Panc1 (cell line): ENCODE measurements at regions not wholly inside any gene's neighbourhood (a gene's known extent, or its start where the extent isn't known, plus 50 kb on each side); places are given as distances from the start of the nearest gene placed in this dataset.

Experiments used
- ATAC-seq: fragments of 200-7000 bp; cut with Tn5 transposase; 2 replicates; pipeline ENCODE4 v1.9.1; 2020; ENCODE audit warnings: mild to moderate bottlenecking, moderate library complexity
- BruUV-seq: library from RNA; stranded (reverse); fragments of 400-500 nt; replicated peaks from 2 replicates; lab custom pipeline; 2021; lab: Mats Ljungman, UMichigan
- CTCF ChIA-PET: fragments of 300-600 bp; sonication (Branson Sonifier 250); formaldehyde crosslinking; loops from one replicate; lab custom pipeline; 2022; ENCODE audit warnings: antibody characterized with exemption; lab: Charles Lee
- POLR2A ChIA-PET: fragments of 300-600 bp; sonication (Branson Sonifier 250); formaldehyde crosslinking; loops from one replicate; lab custom pipeline; 2022; ENCODE audit warnings: antibody characterized with exemption; lab: Charles Lee
- DNase-seq: peaks from one replicate; pipeline ENCODE4 v3.0.0-alpha.2; 2010; ENCODE audit warnings: low read depth, low spot score
- H3K27ac ChIP-seq: 2 replicates; pipeline ENCODE4 v1.5.1; 2011; ENCODE audit warnings: mild to moderate bottlenecking, low read length, inconsistent platforms
- H3K27me3 ChIP-seq: fragments of 200-500 bp; sonication (Bioruptor generic); 2 replicates; pipeline ENCODE4 v1.6.0; 2014; ENCODE audit warnings: low read length, inconsistent platforms; ENCODE audit not compliant: control insufficient read depth, insufficient read depth
- H3K36me3 ChIP-seq: fragments of 200-500 bp; sonication (Bioruptor generic); 2 replicates; pipeline ENCODE4 v1.5.1; 2014; ENCODE audit warnings: inconsistent platforms, mild to moderate bottlenecking, low read length, moderate library complexity; ENCODE audit not compliant: control insufficient read depth, insufficient read depth
- H3K4me1 ChIP-seq: 2 replicates; pipeline ENCODE4 v1.5.1; 2011; ENCODE audit warnings: inconsistent platforms, mild to moderate bottlenecking, low read length, moderate library complexity; ENCODE audit not compliant: control insufficient read depth, insufficient read depth
- H3K4me3 ChIP-seq, 2 experiments: 2 replicates each; pipeline ENCODE4 v1.5.1; 2011 to 2012; ENCODE audit warnings: low read depth in 2 of 2, low read length in 2 of 2, mild to moderate bottlenecking in 2 of 2, inconsistent platforms in 1 of 2, moderate library complexity in 1 of 2
- H3K9me3 ChIP-seq: fragments of 200-500 bp; sonication (Bioruptor generic); 2 replicates; pipeline ENCODE4 v1.5.1; 2014; ENCODE audit warnings: low read depth, mild to moderate bottlenecking, inconsistent platforms, low read length, moderate library complexity; ENCODE audit not compliant: control insufficient read depth, insufficient read depth
- CTCF ChIP-seq: fragments of 450-650 bp; IDR thresholded peaks from 2 replicates; pipeline ENCODE4 v1.5.1; 2017; ENCODE audit warnings: mild to moderate bottlenecking
- POLR2AphosphoS5 ChIP-seq: IDR thresholded peaks from 2 replicates; pipeline ENCODE4 v1.6.1; 2012; ENCODE audit warnings: mild to moderate bottlenecking, low read depth, low read length, moderate library complexity
- REST ChIP-seq, 2 experiments: IDR thresholded peaks; 2 replicates each; pipeline ENCODE4 v1.6.1; 2011 to 2012; ENCODE audit warnings: low read depth in 2 of 2, control low read depth in 1 of 2, low read length in 1 of 2, mild to moderate bottlenecking in 1 of 2, moderate library complexity in 1 of 2; ENCODE audit not compliant: insufficient read depth in 1 of 2
- SIN3A ChIP-seq: IDR thresholded peaks from 2 replicates; pipeline ENCODE4 v1.6.1; 2012; ENCODE audit warnings: low read depth, mild to moderate bottlenecking, low read length, moderate library complexity, borderline replicate concordance; ENCODE audit not compliant: insufficient read depth
- TCF7L2 ChIP-seq: IDR thresholded peaks from 2 replicates; pipeline ENCODE4 v1.6.1; 2011; ENCODE audit warnings: mild to moderate bottlenecking, low read depth, low read length, inconsistent platforms
- in situ Hi-C: cut with HindIII; loops from 2 replicates; pipeline ENCODE4 v1.10.0; 2016; ENCODE audit warnings: low sequenced_read_pairs, low pct_unique_long_range_greater_than_20kb
- intact Hi-C: fragments of 100-400 bp; cut with micrococcal nuclease; formaldehyde crosslinking; loops from one replicate; pipeline ENCODE4 v1.10.0; 2022; ENCODE audit not compliant: unreplicated experiment

- ChIA-PET CTCF (no interaction called here), POLR2A (no interaction called here)
- Histone ChIP-seq H3K36me3 (no peaks in the 10 kb centered on the region), H3K9me3 (0 out of 2 replicates have a peak, but pooled peaks cover 4% of the 10 kb centered on the region), H3K27me3 (no peaks in the 10 kb centered on the region), H3K27ac (no peak overlapping the region), H3K4me3 (no peak overlapping the region), H3K4me1 (no peaks in the 10 kb centered on the region)
- intact Hi-C loops, result no loop called here
- in situ Hi-C loops, result no loop called here
- TF ChIP-seq CTCF (no peak), REST (IDR thresholded peaks at IDR 0.05; ENCODE audit: insufficient read depth in 1 of 2, low read depth in 2 of 2, low read length in 1 of 2) (no peak)
- ATAC-seq (no peak), DNase-seq (no peak)
- BruUV-seq, result no TSS peak
Measured at GRCh38 chr5:119860463-119860862, 231.1 kb downstream of the FAM170A start.

GRCh38 chr5:119862619-119863018, 233.3 kb downstream of the FAM170A start:
- in situ Hi-C loops, result no loop called here
- no peak overlapping the region for H3K27ac ChIP-seq
- ChIA-PET CTCF (no interaction called here), POLR2A (no interaction called here)
- ATAC-seq (no peak), DNase-seq (no peak)
- no peaks in the 10 kb centered on the region for H3K27me3 ChIP-seq
- no TSS peak for BruUV-seq
- no peak overlapping the region for H3K4me3 ChIP-seq
- H3K36me3 ChIP-seq, result no peaks in the 10 kb centered on the region
- 0 out of 2 replicates have a peak, but pooled peaks cover 4% of the 10 kb centered on the region for H3K9me3 ChIP-seq
- intact Hi-C loops, result no loop called here
- no peaks in the 10 kb centered on the region for H3K4me1 ChIP-seq
- TF ChIP-seq REST (IDR thresholded peaks at IDR 0.05; ENCODE audit: insufficient read depth in 1 of 2, low read depth in 2 of 2, low read length in 1 of 2), result no peak
- TF ChIP-seq POLR2AphosphoS5, result no peak
- TF ChIP-seq SIN3A, result no peak
- TF ChIP-seq CTCF, result no peak
- no peak for TF ChIP-seq TCF7L2
